MCF 10A (cell line): ENCODE measurements at regions not wholly inside any gene's neighbourhood (a gene's known extent, or its start where the extent isn't known, plus 50 kb on each side); places are given as distances from the start of the nearest gene placed in this dataset.

Experiments used
- BruUV-seq: library from RNA; stranded (reverse); fragments of 400-500 nt; replicated peaks from 2 replicates; lab custom pipeline; 2021; lab: Mats Ljungman, UMichigan
- CTCF ChIA-PET: fragments of 300-600 bp; sonication (Branson Sonifier 250); formaldehyde crosslinking; extraction: SDS; loops from one replicate; lab custom pipeline; 2021; ENCODE audit warnings: antibody characterized with exemption, inconsistent platforms; lab: Yijun Ruan, JAX
- POLR2A ChIA-PET: fragments of 300-600, 350-650 bp; sonication (Branson Sonifier 250); formaldehyde crosslinking; extraction: SDS; loops from one replicate; lab custom pipeline; 2020; ENCODE audit warnings: antibody characterized with exemption, inconsistent platforms; lab: Yijun Ruan, JAX
- DNase-seq: peaks from one replicate; pipeline ENCODE4 v3.0.0-alpha.2; 2018; ENCODE audit not compliant: unreplicated experiment
- H3K27ac Mint-ChIP-seq: one replicate; pipeline ENCODE4 v1.8.0; 2022; ENCODE audit warnings: mild to moderate bottlenecking, low read depth, mixed read lengths; ENCODE audit not compliant: unreplicated experiment
- H3K27me3 Mint-ChIP-seq: one replicate; pipeline ENCODE4 v1.8.0; 2022; ENCODE audit warnings: mixed read lengths; ENCODE audit not compliant: insufficient read depth, unreplicated experiment
- H3K36me3 Mint-ChIP-seq: one replicate; pipeline ENCODE4 v1.8.0; 2022; ENCODE audit warnings: mild to moderate bottlenecking, moderate library complexity, mixed read lengths; ENCODE audit not compliant: insufficient read depth, unreplicated experiment
- H3K4me1 Mint-ChIP-seq: one replicate; pipeline ENCODE4 v1.8.0; 2022; ENCODE audit warnings: mixed read lengths; ENCODE audit not compliant: insufficient read depth, unreplicated experiment
- H3K4me3 Mint-ChIP-seq: one replicate; pipeline ENCODE4 v1.8.0; 2022; ENCODE audit warnings: mild to moderate bottlenecking, moderate library complexity, mixed read lengths; ENCODE audit not compliant: unreplicated experiment
- H3K9me3 Mint-ChIP-seq: one replicate; pipeline ENCODE4 v1.8.0; 2022; ENCODE audit warnings: mixed read lengths; ENCODE audit not compliant: unreplicated experiment
- CTCF ChIP-seq: fragments of 200-600 bp; IDR thresholded peaks from one replicate; pipeline ENCODE4 v1.8.0; 2022; ENCODE audit warnings: antibody characterized with exemption, mild to moderate bottlenecking; ENCODE audit not compliant: unreplicated experiment
- intact Hi-C: fragments of 100-400 bp; cut with micrococcal nuclease; formaldehyde crosslinking; loops from 2 replicates; pipeline ENCODE4 v1.14.1; 2022

DNA sequence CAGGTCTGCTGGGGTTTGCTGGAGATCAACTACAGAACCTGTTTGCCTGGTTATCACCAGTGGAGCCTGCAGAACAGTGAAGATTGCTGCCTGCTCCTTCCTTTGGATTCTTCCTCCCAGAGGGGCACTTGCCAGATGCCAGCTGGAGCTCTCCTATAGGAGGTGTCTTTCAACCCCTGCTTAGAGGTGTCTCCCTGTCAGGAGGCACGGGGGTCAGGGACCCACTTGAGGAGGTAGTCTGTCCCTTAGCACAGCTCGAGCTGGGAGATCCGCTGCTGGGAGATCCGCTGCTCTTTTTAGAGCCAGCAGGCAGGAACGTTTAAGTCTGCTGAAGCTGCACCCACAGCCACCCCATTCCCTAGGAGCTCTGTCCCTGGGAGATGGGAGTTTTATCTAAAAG lies 1806.3 kb upstream of the ADGRL3 start:
- ChIA-PET POLR2A (interaction anchor here (0.6 kb wide), 1 partner anchor 312 kb away, joined by 3 read pairs; no protein-coding TSS in a partner anchor), CTCF (interaction anchor here (1.6 kb wide), 1 partner anchor 7 kb away, joined by 3 read pairs; no protein-coding TSS in a partner anchor)
- H3K27ac Mint-ChIP-seq = no peak overlapping the region
- H3K9me3 Mint-ChIP-seq = peaks cover 9% of the 10 kb centered on the region
- no peaks in the 10 kb centered on the region for H3K36me3 Mint-ChIP-seq
- intact Hi-C loops = no loop called here
- no peak overlapping the region for H3K4me3 Mint-ChIP-seq
- H3K4me1 Mint-ChIP-seq = no peaks in the 10 kb centered on the region
- no peaks in the 10 kb centered on the region for H3K27me3 Mint-ChIP-seq
- no peak for TF ChIP-seq CTCF
- BruUV-seq = no TSS peak
- no peak for DNase-seq

DNA sequence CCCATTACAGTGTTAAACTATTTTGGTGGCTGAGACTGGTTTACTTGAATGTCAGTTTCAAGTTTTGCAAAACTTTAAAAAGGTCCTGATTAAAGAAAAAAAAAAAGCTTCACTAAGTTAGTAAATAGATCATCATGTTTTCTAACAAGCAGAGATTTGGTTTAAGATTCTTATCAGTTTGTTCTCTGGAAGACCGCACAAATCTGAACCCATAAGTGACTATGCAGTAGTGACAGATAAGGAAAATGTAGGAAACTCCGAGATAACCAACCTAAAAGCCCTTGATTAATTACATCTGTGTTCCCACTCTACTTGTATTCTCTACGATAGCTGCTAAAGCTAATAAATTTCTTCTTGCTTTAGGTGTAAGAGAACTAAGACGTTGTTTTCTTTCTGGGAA lies 1799.8 kb upstream of the ADGRL3 start:
- Mint-ChIP-seq H3K27me3 (no peaks in the 10 kb centered on the region), H3K9me3 (no peaks in the 10 kb centered on the region), H3K27ac (no peak overlapping the region), H3K4me3 (no peak overlapping the region), H3K4me1 (peaks cover 5% of the 10 kb centered on the region), H3K36me3 (no peaks in the 10 kb centered on the region)
- TF ChIP-seq CTCF = no peak
- no peak for DNase-seq
- no TSS peak for BruUV-seq
- CTCF ChIA-PET = no interaction called here
- intact Hi-C loops = no loop called here
- POLR2A ChIA-PET = no interaction called here

- no peaks in the 10 kb centered on the region for H3K27me3 Mint-ChIP-seq
- ChIA-PET CTCF (no interaction called here), POLR2A (no interaction called here)
- H3K4me1 Mint-ChIP-seq = no peaks in the 10 kb centered on the region
- TF ChIP-seq CTCF = no peak
- no peaks in the 10 kb centered on the region for H3K36me3 Mint-ChIP-seq
- H3K9me3 Mint-ChIP-seq = no peaks in the 10 kb centered on the region
- H3K4me3 Mint-ChIP-seq = no peak overlapping the region
- no peak overlapping the region for H3K27ac Mint-ChIP-seq
- no TSS peak for BruUV-seq
- intact Hi-C loops = no loop called here
- DNase-seq = no peak
Measured at GRCh38 chr4:59409647-59410046, 1790.5 kb upstream of the ADGRL3 start.

GRCh38 chr4:59412739-59413138 lies 1787.4 kb upstream of the ADGRL3 start:
- Mint-ChIP-seq H3K9me3 (no peaks in the 10 kb centered on the region), H3K4me3 (no peak overlapping the region), H3K27me3 (no peaks in the 10 kb centered on the region), H3K4me1 (no peaks in the 10 kb centered on the region), H3K27ac (no peak overlapping the region), H3K36me3 (no peaks in the 10 kb centered on the region)
- no peak for DNase-seq
- BruUV-seq = no TSS peak
- no peak for TF ChIP-seq CTCF
- CTCF ChIA-PET = interaction anchor here (0.6 kb wide), 1 partner anchor 55 kb away, joined by 3 read pairs; no protein-coding TSS in a partner anchor
- intact Hi-C loops = no loop called here
- POLR2A ChIA-PET = interaction anchor here (0.6 kb wide), 1 partner anchor 528 kb away, joined by 3 read pairs; no protein-coding TSS in a partner anchor
